A549 (cell line): ENCODE measurements at regions not wholly inside any gene's neighbourhood (a gene's known extent, or its start where the extent isn't known, plus 50 kb on each side); places are given as distances from the start of the nearest gene placed in this dataset.
"Not testable (repeated sequence)": the region's sequence is repeated elsewhere in the genome, so short reads cannot be mapped to it uniquely, and the experiment has no call there.

Source experiments
- ATAC-seq, 2 experiments: fragments of 200-7000 bp in 1 of 2; fragments of >200 bp in 1 of 2; cut with Nextera tagmentation in 1 of 2; cut with Tn5 transposase in 1 of 2; 3 replicates each; pipeline versions ENCODE4 v1.8.0 to v1.9.1; 2018 to 2020; ENCODE audit warnings: mild to moderate bottlenecking in 1 of 2, moderate library complexity in 1 of 2
- CTCF ChIA-PET: fragments of 300-600 bp; sonication (Branson Sonifier 250); formaldehyde crosslinking; extraction: SDS; loops from one replicate; lab custom pipeline; 2021; ENCODE audit warnings: antibody characterized with exemption, inconsistent platforms; lab: Yijun Ruan, JAX
- POLR2A ChIA-PET: fragments of 350-600 bp; formaldehyde crosslinking; extraction: SDS; loops from one replicate; lab custom pipeline; 2021; ENCODE audit warnings: antibody characterized with exemption, inconsistent platforms; lab: Yijun Ruan, JAX
- DNase-seq, 2 experiments: peaks; one replicate each; pipeline versions ENCODE4 v3.0.0 to v3.0.0-alpha.2; 2011 to 2016; ENCODE audit warnings: low read depth in 1 of 2, low spot score in 1 of 2
- FAIRE-seq: peaks from 2 replicates; lab custom pipeline; 2011; peaks lifted over from hg19 to GRCh38; lab: Jason Lieb, UNC
- H3K27ac ChIP-seq, 2 experiments: fragments of >200 bp; sonication (Bioruptor Twin); formaldehyde crosslinking; 3 replicates each; pipeline ENCODE4 v1.5.1; 2016 to 2017
- H3K4me1 ChIP-seq: fragments of >200 bp; sonication (Bioruptor Twin); formaldehyde crosslinking; 3 replicates; pipeline ENCODE4 v1.6.1; 2016
- H3K4me2 ChIP-seq: fragments of >200 bp; sonication (Bioruptor Twin); formaldehyde crosslinking; 3 replicates; pipeline ENCODE4 v1.6.1; 2016
- H3K4me3 ChIP-seq: fragments of >200 bp; sonication (Bioruptor Twin); formaldehyde crosslinking; 3 replicates; pipeline ENCODE4 v1.5.1; 2016
- H3K9me3 ChIP-seq: fragments of >200 bp; sonication (Bioruptor Twin); formaldehyde crosslinking; 3 replicates; pipeline ENCODE4 v1.6.1; 2016
- CEBPB ChIP-seq, 2 experiments: fragments of >200 bp in 1 of 2; sonication (Bioruptor Twin) in 1 of 2; formaldehyde crosslinking in 1 of 2; IDR thresholded peaks; 2 replicates each; pipeline ENCODE4 v1.6.1; 2012 to 2016
- CHD2 ChIP-seq: fragments of 150-350 bp; IDR thresholded peaks from 2 replicates; pipeline ENCODE4 v1.6.1; 2014; ENCODE audit warnings: low read length; ENCODE audit not compliant: partially characterized antibody
- CHD4 ChIP-seq: fragments of 200-600 bp; sonication (generic); IDR thresholded peaks from 2 replicates; pipeline ENCODE4 v1.6.1; 2016; ENCODE audit warnings: antibody characterized with exemption, mild to moderate bottlenecking, borderline replicate concordance
- EHF ChIP-seq: fragments of 250-450 bp; sonication (Bioruptor Pico); IDR thresholded peaks from 2 replicates; pipeline ENCODE4 v1.5.0; 2020; ENCODE audit warnings: mild to moderate bottlenecking
- EP300 ChIP-seq, 2 experiments: fragments of >200 bp; sonication (Bioruptor Twin); formaldehyde crosslinking; IDR thresholded peaks; 2 replicates in 1 of 2; 3 replicates in 1 of 2; pipeline ENCODE4 v1.6.1; 2016 to 2017
- ESRRA ChIP-seq: fragments of 150-350 bp; IDR thresholded peaks from 2 replicates; pipeline ENCODE4 v1.6.1; 2014; ENCODE audit warnings: mild to moderate bottlenecking, low read length, borderline replicate concordance
- FOSL2 ChIP-seq, 2 experiments: fragments of 450-650 bp in 1 of 2; fragments of >200 bp in 1 of 2; sonication (Bioruptor Twin) in 1 of 2; formaldehyde crosslinking; IDR thresholded peaks; 2 replicates each; pipeline versions ENCODE4 v1.5.0 to v1.6.1; 2016 to 2020; ENCODE audit warnings: mild to moderate bottlenecking in 1 of 2, moderate library complexity in 1 of 2
- FOXS1 ChIP-seq: fragments of 250-450 bp; sonication (Bioruptor Pico); IDR thresholded peaks from 2 replicates; pipeline ENCODE4 v1.5.0; 2020; ENCODE audit warnings: mild to moderate bottlenecking, moderate library complexity
- GATA3 ChIP-seq: IDR thresholded peaks from 2 replicates; pipeline ENCODE4 v1.6.1; 2012; ENCODE audit warnings: borderline replicate concordance
- KDM1A ChIP-seq: fragments of 200-600 bp; sonication (generic); IDR thresholded peaks from 2 replicates; pipeline ENCODE4 v1.6.1; 2016; ENCODE audit warnings: low read depth, mild to moderate bottlenecking
- MYC ChIP-seq: IDR thresholded peaks from 2 replicates; pipeline ENCODE4 v1.6.1; 2012; ENCODE audit warnings: mild to moderate bottlenecking, inconsistent platforms, low read length, improper control_type of control experiment, borderline replicate concordance
- NFE2L2 ChIP-seq: fragments of 150-350 bp; conservative IDR thresholded peaks from 2 replicates; pipeline ENCODE4 v1.6.1; 2014; ENCODE audit warnings: low read length
- NR3C1 ChIP-seq: fragments of >200 bp; sonication (Bioruptor Twin); formaldehyde crosslinking; IDR thresholded peaks from 3 replicates; pipeline ENCODE4 v1.6.1; 2017
- RCOR1 ChIP-seq: fragments of 150-350 bp; IDR thresholded peaks from 2 replicates; pipeline ENCODE4 v1.6.1; 2014; ENCODE audit warnings: antibody characterized with exemption, low read length, low read depth
- RFX5 ChIP-seq: fragments of 450-650 bp; IDR thresholded peaks from 2 replicates; pipeline ENCODE4 v1.7.1; 2014; ENCODE audit warnings: antibody characterized with exemption, mild to moderate bottlenecking, moderate library complexity
- ZNF302 ChIP-seq: fragments of 250-450 bp; sonication (Bioruptor Pico); IDR thresholded peaks from 2 replicates; pipeline ENCODE4 v1.9.0; 2021; ENCODE audit warnings: inconsistent platforms, mild to moderate bottlenecking, moderate library complexity
- ZSCAN20 ChIP-seq: fragments of 250-450 bp; sonication (Bioruptor Pico); IDR thresholded peaks from 2 replicates; pipeline ENCODE4 v1.8.0; 2022; ENCODE audit warnings: mild to moderate bottlenecking, moderate library complexity
- WGBS: methylation state at CpG from one replicate; pipeline ENCODE4 v1.1.6; 2017; ENCODE audit errors: missing lambda C conversion rate; 5-methylcytosine and 5-hydroxymethylcytosine counted together
- TF ChIP-seq, protein P1 (sequence below): IDR thresholded peaks from 2 replicates; pipeline ENCODE4 v1.6.1; 2012; ENCODE audit warnings: low read depth, borderline replicate concordance
- TF ChIP-seq, protein P2 (sequence below): fragments of 200-600 bp; sonication (generic); IDR thresholded peaks from 2 replicates; pipeline ENCODE4 v1.6.1; 2016; ENCODE audit warnings: antibody characterized with exemption, mild to moderate bottlenecking, moderate library complexity
- TF ChIP-seq, protein P3 (sequence below): fragments of >200 bp; sonication (Bioruptor Twin); formaldehyde crosslinking; IDR thresholded peaks from 3 replicates; pipeline ENCODE4 v1.6.1; 2016
- TF ChIP-seq, protein P4 (sequence below): IDR thresholded peaks from 2 replicates; pipeline ENCODE4 v1.6.1; 2012
- TF ChIP-seq, protein P5 (sequence below): fragments of 150-350 bp; IDR thresholded peaks from 2 replicates; pipeline ENCODE4 v1.6.1; 2014; ENCODE audit warnings: low read depth, mild to moderate bottlenecking, low read length

DNA sequence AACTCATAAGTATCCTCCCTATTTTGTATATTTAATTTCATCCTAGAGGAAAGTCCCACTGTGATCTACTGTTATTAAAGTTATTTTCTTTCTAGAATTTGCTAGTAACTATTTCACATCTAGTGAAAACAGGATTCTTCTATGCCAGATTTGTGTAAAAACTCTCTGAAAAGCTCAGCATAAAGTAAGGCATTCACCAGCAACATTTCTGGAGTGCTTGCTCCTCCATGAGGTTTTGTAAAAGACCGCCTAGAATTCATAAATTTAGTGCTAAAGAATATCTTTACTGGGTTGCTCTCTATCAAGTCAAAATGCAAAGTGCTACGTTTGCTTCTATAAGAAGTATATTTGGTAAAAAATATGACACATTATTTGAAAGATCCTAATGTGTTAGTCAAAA, 173.5 kb upstream of the IRAK1BP1 start (continued):
- no peak for TF ChIP-seq ZSCAN20 (CRISPR knock-in tag)
- TF ChIP-seq ESRRA = no peak

DNA sequence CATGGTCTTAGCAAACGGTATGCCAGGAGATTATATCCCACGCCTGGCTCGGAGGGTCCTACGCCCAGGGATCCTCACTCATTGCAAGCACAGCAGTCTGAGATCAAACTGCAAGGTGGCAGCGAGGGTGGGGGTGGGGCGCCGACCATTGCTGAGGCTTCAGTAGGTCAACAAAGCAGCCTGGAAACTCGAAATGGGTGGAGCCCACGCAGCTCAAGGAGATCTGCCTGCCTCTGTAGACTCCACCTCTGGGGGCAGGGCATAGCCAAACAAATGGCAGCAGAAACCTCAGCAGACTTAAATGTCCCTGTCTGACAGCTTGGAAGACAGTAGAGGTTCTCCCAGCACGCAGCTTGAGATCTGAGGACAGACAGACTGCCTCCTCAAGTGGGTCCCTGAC, 172.7 kb upstream of the IRAK1BP1 start:
- H3K27ac ChIP-seq, DNase-seq, H3K9me3 ChIP-seq, H3K4me3 ChIP-seq, POLR2A ChIA-PET, FAIRE-seq, H3K4me2 ChIP-seq, CTCF ChIA-PET, H3K4me1 ChIP-seq, ATAC-seq: not testable (repeated sequence)
- WGBS = 0% methylated on average over 1 of the region's 10 CpGs

DNA sequence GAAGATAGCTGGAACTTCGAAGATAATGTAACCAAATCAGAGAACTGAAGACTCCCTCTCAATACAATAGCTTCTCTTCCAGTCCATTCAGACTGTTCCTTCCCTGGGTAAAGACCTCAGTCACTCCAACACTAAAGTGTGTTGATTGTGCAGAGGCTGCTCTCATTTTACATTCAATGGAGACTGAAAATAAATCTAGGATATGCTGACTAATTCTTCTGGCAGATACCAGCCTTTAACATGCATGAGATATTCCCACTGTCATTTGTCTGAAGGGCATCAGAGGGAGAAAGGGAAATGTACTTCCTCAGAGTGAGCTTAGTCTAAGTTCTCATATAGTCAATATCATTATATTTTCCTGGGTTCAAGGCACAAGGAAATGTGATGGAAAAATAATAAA, 166.4 kb upstream of the IRAK1BP1 start:
- DNase-seq (no peak), ATAC-seq (no peak), FAIRE-seq (no peak)
- Histone ChIP-seq H3K4me1 (no peaks in the 10 kb centered on the region), H3K27ac (no peak overlapping the region), H3K4me3 (no peak overlapping the region), H3K4me2 (no peak overlapping the region), H3K9me3 (no peaks in the 10 kb centered on the region)
- ChIA-PET POLR2A (no interaction called here), CTCF (no interaction called here)
- no peak for TF ChIP-seq KDM1A
- TF ChIP-seq FOXS1 (CRISPR knock-in tag) = no peak
- TF ChIP-seq CEBPB (IDR thresholded peaks at IDR 0.05) = no peak
- no peak for TF ChIP-seq NR3C1
- WGBS = 14% methylated on average over 1 of the region's 1 CpG

DNA sequence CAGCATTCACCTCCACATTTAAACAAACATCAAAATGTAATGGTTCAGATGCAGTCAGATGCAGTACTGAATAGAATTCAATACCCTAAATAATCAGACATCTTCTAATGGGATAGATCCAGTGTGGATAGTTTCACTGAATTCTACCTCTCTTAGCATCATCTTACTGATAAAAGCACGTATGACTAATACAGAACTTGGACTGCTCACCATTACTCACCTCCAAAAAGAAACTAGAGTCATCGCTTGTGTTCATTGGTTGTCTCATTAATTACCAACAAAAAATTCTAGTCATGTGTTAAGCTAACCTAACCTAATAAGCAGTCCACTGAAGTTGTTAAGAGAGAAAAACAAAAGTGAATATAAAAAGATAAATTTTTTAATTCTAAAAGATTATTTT, 165.9 kb upstream of the IRAK1BP1 start:
- WGBS = 10% methylated on average over 2 of the region's 2 CpGs
- no peak for FAIRE-seq
- H3K27ac ChIP-seq = no peak overlapping the region

More for the DNA sequence above, 165.9 kb upstream of the IRAK1BP1 start:
- Histone ChIP-seq H3K9me3 (no peaks in the 10 kb centered on the region), H3K4me2 (no peak overlapping the region), H3K4me1 (no peaks in the 10 kb centered on the region), H3K4me3 (no peak overlapping the region)
- DNase-seq (no peak), ATAC-seq (no peak)
- ChIA-PET CTCF (no interaction called here), POLR2A (no interaction called here)
- TF ChIP-seq, protein P1, sequence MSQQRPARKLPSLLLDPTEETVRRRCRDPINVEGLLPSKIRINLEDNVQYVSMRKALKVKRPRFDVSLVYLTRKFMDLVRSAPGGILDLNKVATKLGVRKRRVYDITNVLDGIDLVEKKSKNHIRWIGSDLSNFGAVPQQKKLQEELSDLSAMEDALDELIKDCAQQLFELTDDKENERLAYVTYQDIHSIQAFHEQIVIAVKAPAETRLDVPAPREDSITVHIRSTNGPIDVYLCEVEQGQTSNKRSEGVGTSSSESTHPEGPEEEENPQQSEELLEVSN = no peak
- no peak for TF ChIP-seq MYC
- no peak for TF ChIP-seq NFE2L2
- no peak for TF ChIP-seq CHD4
- TF ChIP-seq RFX5 = no peak
- no peak for TF ChIP-seq EP300 (IDR thresholded peaks at IDR 0.05)
- TF ChIP-seq RCOR1 = no peak
- no peak for TF ChIP-seq CHD2
- no peak for TF ChIP-seq ZNF302 (CRISPR knock-in tag)
- TF ChIP-seq EHF (CRISPR knock-in tag) = no peak
- TF ChIP-seq GATA3 = no peak
- TF ChIP-seq FOSL2 (IDR thresholded peaks at IDR 0.05) = no peak
- TF ChIP-seq FOSL2 (CRISPR knock-in tag; IDR thresholded peaks at IDR 0.05) = no peak
- TF ChIP-seq, protein P2, sequence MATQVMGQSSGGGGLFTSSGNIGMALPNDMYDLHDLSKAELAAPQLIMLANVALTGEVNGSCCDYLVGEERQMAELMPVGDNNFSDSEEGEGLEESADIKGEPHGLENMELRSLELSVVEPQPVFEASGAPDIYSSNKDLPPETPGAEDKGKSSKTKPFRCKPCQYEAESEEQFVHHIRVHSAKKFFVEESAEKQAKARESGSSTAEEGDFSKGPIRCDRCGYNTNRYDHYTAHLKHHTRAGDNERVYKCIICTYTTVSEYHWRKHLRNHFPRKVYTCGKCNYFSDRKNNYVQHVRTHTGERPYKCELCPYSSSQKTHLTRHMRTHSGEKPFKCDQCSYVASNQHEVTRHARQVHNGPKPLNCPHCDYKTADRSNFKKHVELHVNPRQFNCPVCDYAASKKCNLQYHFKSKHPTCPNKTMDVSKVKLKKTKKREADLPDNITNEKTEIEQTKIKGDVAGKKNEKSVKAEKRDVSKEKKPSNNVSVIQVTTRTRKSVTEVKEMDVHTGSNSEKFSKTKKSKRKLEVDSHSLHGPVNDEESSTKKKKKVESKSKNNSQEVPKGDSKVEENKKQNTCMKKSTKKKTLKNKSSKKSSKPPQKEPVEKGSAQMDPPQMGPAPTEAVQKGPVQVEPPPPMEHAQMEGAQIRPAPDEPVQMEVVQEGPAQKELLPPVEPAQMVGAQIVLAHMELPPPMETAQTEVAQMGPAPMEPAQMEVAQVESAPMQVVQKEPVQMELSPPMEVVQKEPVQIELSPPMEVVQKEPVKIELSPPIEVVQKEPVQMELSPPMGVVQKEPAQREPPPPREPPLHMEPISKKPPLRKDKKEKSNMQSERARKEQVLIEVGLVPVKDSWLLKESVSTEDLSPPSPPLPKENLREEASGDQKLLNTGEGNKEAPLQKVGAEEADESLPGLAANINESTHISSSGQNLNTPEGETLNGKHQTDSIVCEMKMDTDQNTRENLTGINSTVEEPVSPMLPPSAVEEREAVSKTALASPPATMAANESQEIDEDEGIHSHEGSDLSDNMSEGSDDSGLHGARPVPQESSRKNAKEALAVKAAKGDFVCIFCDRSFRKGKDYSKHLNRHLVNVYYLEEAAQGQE = no peak
- no peak for TF ChIP-seq NR3C1
- TF ChIP-seq ZSCAN20 (CRISPR knock-in tag) = no peak
- TF ChIP-seq ESRRA = no peak
- TF ChIP-seq, protein P3, sequence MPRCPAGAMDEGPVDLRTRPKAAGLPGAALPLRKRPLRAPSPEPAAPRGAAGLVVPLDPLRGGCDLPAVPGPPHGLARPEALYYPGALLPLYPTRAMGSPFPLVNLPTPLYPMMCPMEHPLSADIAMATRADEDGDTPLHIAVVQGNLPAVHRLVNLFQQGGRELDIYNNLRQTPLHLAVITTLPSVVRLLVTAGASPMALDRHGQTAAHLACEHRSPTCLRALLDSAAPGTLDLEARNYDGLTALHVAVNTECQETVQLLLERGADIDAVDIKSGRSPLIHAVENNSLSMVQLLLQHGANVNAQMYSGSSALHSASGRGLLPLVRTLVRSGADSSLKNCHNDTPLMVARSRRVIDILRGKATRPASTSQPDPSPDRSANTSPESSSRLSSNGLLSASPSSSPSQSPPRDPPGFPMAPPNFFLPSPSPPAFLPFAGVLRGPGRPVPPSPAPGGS = no peak
- TF ChIP-seq, protein P4, sequence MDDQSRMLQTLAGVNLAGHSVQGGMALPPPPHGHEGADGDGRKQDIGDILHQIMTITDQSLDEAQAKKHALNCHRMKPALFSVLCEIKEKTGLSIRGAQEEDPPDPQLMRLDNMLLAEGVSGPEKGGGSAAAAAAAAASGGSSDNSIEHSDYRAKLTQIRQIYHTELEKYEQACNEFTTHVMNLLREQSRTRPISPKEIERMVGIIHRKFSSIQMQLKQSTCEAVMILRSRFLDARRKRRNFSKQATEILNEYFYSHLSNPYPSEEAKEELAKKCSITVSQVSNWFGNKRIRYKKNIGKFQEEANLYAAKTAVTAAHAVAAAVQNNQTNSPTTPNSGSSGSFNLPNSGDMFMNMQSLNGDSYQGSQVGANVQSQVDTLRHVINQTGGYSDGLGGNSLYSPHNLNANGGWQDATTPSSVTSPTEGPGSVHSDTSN = no peak
- TF ChIP-seq CEBPB (IDR thresholded peaks at IDR 0.05) = no peak
- TF ChIP-seq, protein P5, sequence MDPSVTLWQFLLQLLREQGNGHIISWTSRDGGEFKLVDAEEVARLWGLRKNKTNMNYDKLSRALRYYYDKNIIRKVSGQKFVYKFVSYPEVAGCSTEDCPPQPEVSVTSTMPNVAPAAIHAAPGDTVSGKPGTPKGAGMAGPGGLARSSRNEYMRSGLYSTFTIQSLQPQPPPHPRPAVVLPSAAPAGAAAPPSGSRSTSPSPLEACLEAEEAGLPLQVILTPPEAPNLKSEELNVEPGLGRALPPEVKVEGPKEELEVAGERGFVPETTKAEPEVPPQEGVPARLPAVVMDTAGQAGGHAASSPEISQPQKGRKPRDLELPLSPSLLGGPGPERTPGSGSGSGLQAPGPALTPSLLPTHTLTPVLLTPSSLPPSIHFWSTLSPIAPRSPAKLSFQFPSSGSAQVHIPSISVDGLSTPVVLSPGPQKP = no peak
